BLaER1 treated with 17β-estradiol and CSF1 and Interleukin-3, amounts not matched to agents 10 nM and 100 nM (cell line): ENCODE measurements at regions not wholly inside any gene's neighbourhood (a gene's known extent, or its start where the extent isn't known, plus 50 kb on each side); places are given as distances from the start of the nearest gene placed in this dataset.

Source experiments
- H3K27ac ChIP-seq, 11 experiments: shearing (Covaris generic); formaldehyde crosslinking; 2 replicates each; pipeline ENCODE4 v1.8.1; 2022
- H3K27me3 ChIP-seq, 11 experiments: shearing (Covaris generic); formaldehyde crosslinking; 2 replicates each; pipeline ENCODE4 v1.8.1; 2022
- H3K36me3 ChIP-seq, 11 experiments: shearing (Covaris generic); formaldehyde crosslinking; 2 replicates each; pipeline ENCODE4 v1.8.1; 2022
- H3K4me1 ChIP-seq, 10 experiments: shearing (Covaris generic); formaldehyde crosslinking; 2 replicates each; pipeline ENCODE4 v1.8.1; 2022
- H3K4me2 ChIP-seq, 11 experiments: shearing (Covaris generic); formaldehyde crosslinking; 2 replicates each; pipeline ENCODE4 v1.8.1; 2022
- H3K4me3 ChIP-seq, 10 experiments: shearing (Covaris generic); formaldehyde crosslinking; 2 replicates each; pipeline ENCODE4 v1.8.1; 2022
- H3K9ac ChIP-seq, 11 experiments: shearing (Covaris generic); formaldehyde crosslinking; 2 replicates each; pipeline ENCODE4 v1.8.1; 2022
- H3K9me3 ChIP-seq, 11 experiments: shearing (Covaris generic); formaldehyde crosslinking; replicated peaks in 1 of 11; 2 replicates each; pipeline ENCODE4 v1.8.1; 2022
- H4K20me1 ChIP-seq, 11 experiments: shearing (Covaris generic); formaldehyde crosslinking; 2 replicates each; pipeline ENCODE4 v1.8.1; 2022
- Cebpa-rat ChIP-seq, 11 experiments: shearing (Covaris generic); IDR thresholded peaks; 2 replicates each; pipeline ENCODE4 v1.8.1; 2022

DNA sequence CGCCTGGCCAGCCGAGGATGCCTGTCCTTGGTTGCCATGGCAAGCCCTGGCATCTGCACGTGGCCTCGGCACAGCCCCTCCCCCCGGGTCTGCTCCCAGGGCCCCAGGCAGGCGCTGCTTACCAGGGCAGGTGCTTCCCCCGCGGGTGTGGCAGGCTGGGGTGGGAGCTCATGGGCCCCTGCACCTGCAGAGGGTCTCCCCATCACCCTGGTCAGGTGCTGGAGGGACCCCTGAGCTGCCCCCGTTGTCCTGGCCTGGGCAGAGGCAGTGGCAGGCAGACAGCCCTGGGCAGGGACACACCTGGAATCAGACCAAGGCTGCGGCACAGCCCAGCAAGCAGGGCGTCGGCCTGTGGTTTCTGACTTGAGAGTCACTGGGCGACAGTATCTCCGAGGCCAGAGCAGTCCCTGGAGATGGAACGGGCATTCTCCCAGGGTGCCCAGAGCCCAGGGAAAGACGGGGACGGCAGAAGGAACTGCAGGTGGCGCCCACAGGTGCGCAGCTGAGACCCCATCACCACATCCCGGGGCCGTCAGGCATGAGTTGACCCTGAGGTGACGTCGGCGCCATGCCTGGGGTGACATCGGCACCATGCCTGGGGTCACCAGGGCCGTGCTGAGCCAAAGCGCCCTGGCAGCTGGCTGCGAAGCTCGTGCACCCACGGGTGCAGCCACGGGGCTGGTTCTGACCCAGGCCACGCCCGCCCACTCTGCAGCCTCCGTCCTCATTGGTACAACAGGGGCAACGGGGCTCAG lies 56.1 kb upstream of the FBRSL1 start:
- peaks cover 49 to 99% (median 85%) of the 10 kb centered on the region in 10 experiments for H3K4me1 ChIP-seq
- H3K4me2 ChIP-seq: peak overlapping the region; percentile 25 to 99 (median 92); a peak in 21 of 22 replicates
- no peak for TF ChIP-seq Cebpa-rat (IDR thresholded peaks at IDR 0.05)
- H3K9ac ChIP-seq: peak overlapping the region in 4 of 11 experiments; percentile 3 to 31 (median 15); a peak in 4 of 22 replicates
- H3K4me3 ChIP-seq: no peak overlapping the region
- H4K20me1 ChIP-seq: peaks cover 0 to 26% (median 0%) of the 10 kb centered on the region in 11 experiments; a peak in 3 of 22 replicates
- H3K27ac ChIP-seq: peak overlapping the region in 4 of 11 experiments; percentile 43 to 55 (median 50); a peak in 6 of 22 replicates
- H3K9me3 ChIP-seq: peaks cover 16 to 35% (median 28%) of the 10 kb centered on the region in 11 experiments
- H3K36me3 ChIP-seq: peaks cover 0 to 14% (median 0%) of the 10 kb centered on the region in 11 experiments; a peak in 4 of 22 replicates
- H3K27me3 ChIP-seq: peaks cover 0 to 48% (median 0%) of the 10 kb centered on the region in 11 experiments; a peak in 7 of 22 replicates

DNA sequence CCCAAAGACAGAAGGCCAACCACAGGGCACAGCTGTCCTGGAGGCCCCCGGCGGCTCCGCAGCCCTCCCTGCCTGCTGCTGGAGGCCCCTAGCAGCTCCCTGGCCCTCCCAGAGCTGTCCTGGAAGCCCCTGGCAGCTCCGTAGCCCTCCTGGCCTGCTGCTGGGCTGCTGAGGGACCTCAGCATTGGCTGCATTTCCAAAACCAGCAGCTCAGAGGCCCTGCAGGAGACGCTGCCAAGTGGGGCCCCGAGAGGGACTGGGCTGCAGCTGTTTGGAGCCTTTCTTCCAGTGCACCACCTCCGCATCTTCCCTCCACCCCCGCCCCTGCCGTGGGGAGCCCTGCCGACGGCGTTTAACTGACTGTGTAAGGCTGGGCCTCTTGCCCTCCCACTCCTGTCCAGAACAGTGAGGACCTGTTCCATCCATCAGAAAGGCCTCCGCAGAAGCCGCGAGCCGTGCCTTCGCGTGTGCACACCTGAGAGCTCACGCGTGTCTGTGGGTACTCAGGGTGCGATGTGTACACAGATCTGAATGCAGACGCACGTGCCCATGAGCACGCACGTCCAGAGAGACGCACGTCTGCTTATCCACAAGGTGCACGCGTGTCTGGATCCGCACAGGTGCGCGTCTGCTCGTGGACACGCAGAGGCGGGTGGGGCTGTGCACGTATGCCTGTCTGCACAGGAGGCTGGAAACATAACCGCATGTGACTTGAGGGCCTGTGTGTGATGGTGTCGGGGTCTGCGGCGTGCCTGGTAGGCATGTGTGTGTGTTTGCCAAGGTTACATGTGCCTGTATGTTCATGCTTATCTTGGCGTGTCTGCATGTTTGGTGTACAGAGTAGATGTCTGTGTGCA lies 57.0 kb upstream of the FBRSL1 start:
- H3K9me3 ChIP-seq: peaks cover 16 to 27% (median 24%) of the 10 kb centered on the region in 11 experiments
- no peak for TF ChIP-seq Cebpa-rat (IDR thresholded peaks at IDR 0.05)
- peaks cover 0 to 53% (median 0%) of the 10 kb centered on the region in 11 experiments; a peak in 7 of 22 replicates for H3K27me3 ChIP-seq
- H3K4me3 ChIP-seq: no peak overlapping the region
- H3K9ac ChIP-seq: peak overlapping the region in 3 of 11 experiments; percentile 16 to 39 (median 31); a peak in 5 of 22 replicates
- H3K4me2 ChIP-seq: peak overlapping the region; percentile 25 to 99 (median 92); a peak in 21 of 22 replicates
- H3K4me1 ChIP-seq: peaks cover 49 to 99% (median 85%) of the 10 kb centered on the region in 10 experiments
- peak overlapping the region in 3 of 11 experiments; percentile 26 to 74 (median 51); a peak in 3 of 22 replicates for H3K27ac ChIP-seq
- H3K36me3 ChIP-seq: peaks cover 0 to 14% (median 0%) of the 10 kb centered on the region in 11 experiments; a peak in 4 of 22 replicates
- H4K20me1 ChIP-seq: peaks cover 0 to 26% (median 0%) of the 10 kb centered on the region in 11 experiments; a peak in 3 of 22 replicates

DNA sequence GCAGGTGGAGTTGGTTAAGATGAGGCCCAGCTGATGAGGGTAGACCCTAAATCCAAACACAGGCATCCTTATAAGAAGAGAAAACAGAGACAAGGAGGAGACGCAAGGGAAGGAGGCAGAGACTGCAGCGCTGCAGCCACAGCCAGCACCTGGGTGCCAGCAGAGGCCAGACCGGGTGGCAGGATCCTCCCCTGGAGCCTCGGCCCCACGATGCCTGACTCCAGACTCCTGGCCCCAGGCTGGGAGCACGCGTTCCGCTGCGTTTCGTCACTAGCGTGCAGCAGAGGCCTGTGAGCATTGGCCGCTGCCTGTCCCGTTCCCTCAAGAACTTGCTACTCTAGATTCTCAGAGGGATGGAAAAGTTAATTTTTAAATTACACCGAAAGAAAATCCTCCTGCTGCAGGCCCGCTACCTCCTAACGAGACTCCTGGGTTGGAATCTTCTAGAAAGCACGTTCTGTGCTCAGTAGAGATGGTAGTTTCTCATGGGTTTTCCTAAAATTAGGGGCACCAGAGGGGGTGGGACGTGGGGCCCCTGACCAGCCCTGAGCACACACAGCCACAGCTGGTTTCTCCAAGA lies 57.7 kb upstream of the FBRSL1 start:
- Histone ChIP-seq H3K27me3 (peaks cover 0 to 57% (median 0%) of the 10 kb centered on the region in 11 experiments; a peak in 7 of 22 replicates), H3K9me3 (peaks cover 16 to 21% (median 19%) of the 10 kb centered on the region in 11 experiments), H3K4me1 (peaks cover 50 to 100% (median 85%) of the 10 kb centered on the region in 10 experiments), H3K9ac (peak overlapping the region in 3 of 11 experiments; percentile 16 to 39 (median 31); a peak in 5 of 22 replicates), H3K4me3 (no peak overlapping the region), H3K27ac (peak overlapping the region in 4 of 11 experiments; percentile 25 to 74 (median 38); a peak in 4 of 22 replicates), H3K4me2 (peak overlapping the region; percentile 25 to 99 (median 92); a peak in 20 of 22 replicates), H3K36me3 (peaks cover 0 to 14% (median 0%) of the 10 kb centered on the region in 11 experiments; a peak in 4 of 22 replicates), H4K20me1 (peaks cover 0 to 26% (median 0%) of the 10 kb centered on the region in 11 experiments; a peak in 3 of 22 replicates)
- no peak for TF ChIP-seq Cebpa-rat (IDR thresholded peaks at IDR 0.05)

DNA sequence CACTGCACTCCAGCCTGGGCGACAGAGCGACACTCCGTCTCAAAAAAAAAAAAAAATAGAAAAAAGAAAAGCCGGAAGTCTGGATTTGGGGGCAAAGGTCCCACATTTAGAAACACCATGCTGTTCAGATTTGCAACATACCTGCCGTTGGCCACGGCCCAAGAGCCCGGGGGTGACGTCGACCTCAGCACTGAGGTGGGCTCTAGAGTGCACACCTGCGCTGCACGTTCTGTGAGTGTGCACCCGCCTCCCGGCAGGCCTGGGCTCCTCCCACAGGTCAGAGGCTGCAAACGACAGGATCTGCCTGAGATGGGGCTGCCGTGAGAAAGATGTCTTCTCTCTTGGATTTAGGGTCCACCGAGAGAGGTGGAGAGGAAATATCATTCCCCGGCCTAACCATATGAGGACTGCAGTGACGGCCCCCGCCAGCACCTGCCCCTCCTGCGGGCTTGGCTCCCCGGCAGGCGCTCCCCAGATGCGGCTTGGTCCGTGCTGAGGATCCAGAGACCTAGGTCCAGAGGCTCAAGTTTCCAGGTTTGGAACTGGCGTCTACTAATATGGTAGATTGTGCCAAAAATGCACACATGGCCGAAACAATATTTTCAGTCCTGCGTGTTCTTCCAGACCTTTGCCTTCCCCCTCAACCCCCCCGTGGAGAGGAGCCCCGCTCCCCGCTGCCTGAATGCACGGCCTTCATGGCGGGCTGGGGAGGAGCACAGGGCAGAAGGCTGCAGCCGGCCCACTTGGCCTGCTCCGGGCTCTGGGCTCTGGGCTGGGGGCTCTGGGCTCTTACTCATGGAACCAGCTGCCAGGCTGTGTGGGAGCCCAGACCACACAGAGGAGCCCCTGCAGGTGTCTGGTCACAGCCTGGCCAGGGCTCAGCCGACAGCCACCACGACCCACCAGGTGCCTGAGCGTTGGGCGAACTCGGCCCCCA lies 58.8 kb upstream of the FBRSL1 start:
- peaks cover 0 to 57% (median 0%) of the 10 kb centered on the region in 11 experiments; a peak in 7 of 22 replicates for H3K27me3 ChIP-seq
- peaks cover 0 to 7% (median 0%) of the 10 kb centered on the region in 11 experiments; a peak in 6 of 22 replicates for H3K36me3 ChIP-seq
- peaks cover 50 to 98% (median 87%) of the 10 kb centered on the region in 10 experiments for H3K4me1 ChIP-seq
- H3K4me2 ChIP-seq: peak overlapping the region in 10 of 11 experiments; percentile 87 to 99 (median 95); a peak in 19 of 22 replicates
- no peak overlapping the region for H3K4me3 ChIP-seq
- peaks cover 0 to 26% (median 0%) of the 10 kb centered on the region in 11 experiments; a peak in 3 of 22 replicates for H4K20me1 ChIP-seq
- H3K9ac ChIP-seq: peak overlapping the region in 3 of 11 experiments; percentile 12 to 31 (median 24); a peak in 2 of 22 replicates
- no peak for TF ChIP-seq Cebpa-rat (IDR thresholded peaks at IDR 0.05)
- peaks cover 7 to 15% (median 8%) of the 10 kb centered on the region in 11 experiments for H3K9me3 ChIP-seq
- H3K27ac ChIP-seq: peak overlapping the region in 4 of 11 experiments; percentile 7 to 74 (median 23); a peak in 4 of 22 replicates

DNA sequence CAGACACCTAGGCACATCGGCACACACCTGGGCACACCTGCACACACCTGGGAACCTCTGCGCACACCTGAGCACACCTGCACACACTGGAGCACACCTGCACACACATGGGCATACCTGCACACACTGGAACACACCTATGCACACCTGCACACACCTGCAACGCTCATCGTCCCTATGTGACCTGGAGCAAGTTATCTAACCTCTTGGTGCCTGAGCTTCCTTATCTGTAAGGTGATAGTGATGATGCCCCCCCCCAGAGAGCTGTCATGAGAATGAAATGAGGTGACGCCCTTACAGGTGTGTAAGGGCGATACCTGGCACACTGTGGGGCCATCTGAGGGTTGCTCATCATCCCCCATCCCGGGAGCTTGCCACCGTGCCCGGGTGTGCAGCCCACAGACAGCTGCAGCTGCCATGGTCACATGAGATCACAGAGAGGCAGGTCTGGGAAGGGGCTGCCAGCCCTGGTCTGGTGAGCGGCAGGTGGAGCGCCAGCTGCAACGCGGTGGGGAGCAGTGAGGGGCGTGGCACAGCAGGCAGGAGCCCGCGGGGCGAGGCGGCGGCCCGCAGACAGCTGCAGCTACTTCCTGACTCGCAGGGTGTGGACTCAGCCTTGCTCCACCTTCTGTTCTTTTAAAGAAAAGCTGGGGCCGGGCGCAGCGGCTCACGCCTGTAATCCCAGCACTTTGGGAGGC lies 59.9 kb upstream of the FBRSL1 start:
- no peak for TF ChIP-seq Cebpa-rat (IDR thresholded peaks at IDR 0.05)
- peaks cover 0 to 14% (median 0%) of the 10 kb centered on the region in 11 experiments; a peak in 2 of 22 replicates for H3K36me3 ChIP-seq
- peak overlapping the region in 9 of 10 experiments; percentile 23 to 55 (median 38); a peak in 16 of 20 replicates for H3K4me3 ChIP-seq
- H3K4me1 ChIP-seq: peaks cover 50 to 98% (median 97%) of the 10 kb centered on the region in 10 experiments
- peaks cover 0 to 26% (median 0%) of the 10 kb centered on the region in 11 experiments; a peak in 3 of 22 replicates for H4K20me1 ChIP-seq
- peak overlapping the region; percentile 87 to 99 (median 94) for H3K4me2 ChIP-seq
- peak overlapping the region in 8 of 11 experiments; percentile 30 to 61 (median 45); a peak in 15 of 22 replicates for H3K9ac ChIP-seq
- H3K27ac ChIP-seq: peak overlapping the region in 9 of 11 experiments; percentile 32 to 74 (median 56); a peak in 17 of 22 replicates
- peaks cover 0 to 57% (median 0%) of the 10 kb centered on the region in 11 experiments; a peak in 7 of 22 replicates for H3K27me3 ChIP-seq
- H3K9me3 ChIP-seq: peaks cover 0 to 17% (median 3%) of the 10 kb centered on the region in 11 experiments; a peak in 12 of 22 replicates

DNA sequence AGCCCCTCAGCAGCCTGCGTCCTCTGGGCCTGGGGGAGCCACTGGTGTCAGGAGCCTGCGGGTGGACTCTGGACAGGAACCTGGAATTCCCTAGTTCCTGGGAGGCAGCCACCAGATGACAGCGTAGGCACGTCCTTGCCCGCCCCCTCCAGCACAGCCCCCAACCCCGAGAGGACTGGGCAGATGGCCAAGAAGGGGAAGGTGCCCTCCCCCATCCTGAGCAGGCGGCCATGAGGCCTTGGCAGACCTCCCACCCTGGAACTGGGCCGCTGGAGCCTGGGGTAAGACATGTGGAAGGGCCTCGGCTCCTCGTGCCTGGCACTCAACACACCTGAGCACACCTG lies 60.4 kb upstream of the FBRSL1 start:
- Histone ChIP-seq H3K27ac (peak overlapping the region in 9 of 11 experiments; percentile 32 to 74 (median 56); a peak in 17 of 22 replicates), H3K9me3 (peaks cover 0 to 22% (median 9%) of the 10 kb centered on the region in 11 experiments; a peak in 13 of 22 replicates), H3K9ac (peak overlapping the region in 9 of 11 experiments; percentile 23 to 61 (median 44); a peak in 17 of 22 replicates), H3K4me3 (peak overlapping the region in 9 of 10 experiments; percentile 23 to 55 (median 38); a peak in 15 of 20 replicates), H3K4me1 (peaks cover 53 to 98% (median 97%) of the 10 kb centered on the region in 10 experiments), H3K36me3 (peaks cover 0 to 17% (median 0%) of the 10 kb centered on the region in 11 experiments; a peak in 2 of 22 replicates), H3K4me2 (peak overlapping the region; percentile 87 to 99 (median 94)), H4K20me1 (peaks cover 0 to 26% (median 0%) of the 10 kb centered on the region in 11 experiments; a peak in 3 of 22 replicates), H3K27me3 (peaks cover 0 to 55% (median 0%) of the 10 kb centered on the region in 11 experiments; a peak in 7 of 22 replicates)
- TF ChIP-seq Cebpa-rat (IDR thresholded peaks at IDR 0.05): no peak
